HCT116 (cell line): ENCODE measurements at regions not wholly inside any gene's neighbourhood (a gene's known extent, or its start where the extent isn't known, plus 50 kb on each side); places are given as distances from the start of the nearest gene placed in this dataset.

Experiments used
- ATAC-seq: fragments of 200-7000 bp; cut with Tn5 transposase; 2 replicates; pipeline ENCODE4 v1.9.1; 2020; ENCODE audit warnings: mild to moderate bottlenecking, moderate library complexity
- BruUV-seq: library from RNA; stranded (reverse); fragments of 400-500 nt; replicated peaks from 2 replicates; lab custom pipeline; 2021; lab: Mats Ljungman, UMichigan
- CTCF ChIA-PET: fragments of 300-600 bp; sonication (Branson Sonifier 250); formaldehyde crosslinking; loops from one replicate; lab custom pipeline; 2021; ENCODE audit warnings: antibody characterized with exemption; lab: Charles Lee
- POLR2A ChIA-PET: fragments of 300-600, 350-600 bp; sonication (Branson Sonifier 250); formaldehyde crosslinking; loops from one replicate; lab custom pipeline; 2021; ENCODE audit warnings: antibody characterized with exemption; lab: Charles Lee
- RAD21 ChIA-PET, 2 experiments: fragments of 300-600 bp; sonication (Branson Sonifier 250); formaldehyde crosslinking; loops; one replicate each; lab custom pipeline; 2023; ENCODE audit warnings: low total read pairs in 2 of 2; ENCODE audit not compliant: uncharacterized antibody in 2 of 2, unreplicated experiment in 2 of 2, low non-redundant PET in 1 of 2; lab: Charles Lee
- DNase-seq: peaks from one replicate; pipeline ENCODE4 v3.0.0-alpha.2; 2010; ENCODE audit warnings: low read depth, low spot score
- H2AFZ ChIP-seq: fragments of 200-600 bp; shearing (Covaris generic), sonication (generic); 2 replicates; pipeline ENCODE4 v1.6.1; 2017; ENCODE audit warnings: low read depth, mixed run types, mixed read lengths, antibody characterized with exemption, low read length; ENCODE audit not compliant: poor library complexity, severe bottlenecking
- H3K27ac ChIP-seq: 2 replicates; pipeline ENCODE4 v1.5.1; 2012; ENCODE audit warnings: low read depth, low read length
- H3K27me3 ChIP-seq: fragments of 200-600 bp; sonication (generic); 2 replicates; pipeline ENCODE4 v1.6.1; 2016; ENCODE audit warnings: mixed run types, low read length, mixed read lengths; ENCODE audit not compliant: insufficient read depth
- H3K36me3 ChIP-seq, 2 experiments: fragments of 200-500 bp in 1 of 2; fragments of 200-600 bp in 1 of 2; sonication (Bioruptor generic) in 1 of 2; sonication (generic) in 1 of 2; 2 replicates each; pipeline versions ENCODE4 v1.5.1 to v1.6.1; 2014 to 2016; ENCODE audit warnings: low read length in 2 of 2, inconsistent platforms in 1 of 2, mixed read lengths in 1 of 2, mixed run types in 1 of 2; ENCODE audit not compliant: insufficient read depth in 2 of 2, control insufficient read depth in 1 of 2
- H3K4me1 ChIP-seq, 2 experiments: fragments of 200-600 bp in 1 of 2; sonication (generic) in 1 of 2; 2 replicates each; pipeline versions ENCODE4 v1.5.1 to v1.6.1; 2012 to 2017; ENCODE audit warnings: low read length in 2 of 2, inconsistent platforms in 1 of 2, mild to moderate bottlenecking in 1 of 2, mixed read lengths in 1 of 2, mixed run types in 1 of 2, moderate library complexity in 1 of 2; ENCODE audit not compliant: insufficient read depth in 2 of 2, control insufficient read depth in 1 of 2
- H3K4me2 ChIP-seq: fragments of 200-600 bp; sonication (generic); 2 replicates; pipeline ENCODE4 v1.6.1; 2017; ENCODE audit warnings: mixed run types, low read length, mixed read lengths
- H3K4me3 ChIP-seq, 2 experiments: fragments of 200-600 bp in 1 of 2; sonication (generic) in 1 of 2; replicated peaks in 1 of 2; 2 replicates each; pipeline ENCODE4 v1.5.1; 2011 to 2016; ENCODE audit warnings: low read length in 2 of 2, control low read depth in 1 of 2, low read depth in 1 of 2, mild to moderate bottlenecking in 1 of 2, mixed read lengths in 1 of 2, mixed run types in 1 of 2
- H3K79me2 ChIP-seq: fragments of 200-600 bp; sonication (generic); 2 replicates; pipeline ENCODE4 v1.6.1; 2017; ENCODE audit warnings: mild to moderate bottlenecking, mixed run types, low read length, moderate library complexity, mixed read lengths; ENCODE audit not compliant: insufficient read depth
- H3K9ac ChIP-seq: fragments of 200-600 bp; sonication (generic); 2 replicates; pipeline ENCODE4 v1.6.1; 2016; ENCODE audit warnings: low read length, mixed read lengths
- H3K9me2 ChIP-seq: fragments of 200-600 bp; sonication (generic), shearing (Covaris generic); 2 replicates; pipeline ENCODE4 v1.6.1; 2017; ENCODE audit warnings: mixed run types, mild to moderate bottlenecking, moderate library complexity; ENCODE audit not compliant: insufficient read depth
- H3K9me3 ChIP-seq, 2 experiments: fragments of 200-500 bp in 1 of 2; fragments of 200-600 bp in 1 of 2; sonication (Bioruptor generic) in 1 of 2; sonication (generic) in 1 of 2; 2 replicates each; pipeline ENCODE4 v1.6.1; 2014 to 2017; ENCODE audit warnings: low read length in 2 of 2, mixed read lengths in 2 of 2, inconsistent platforms in 1 of 2, low read depth in 1 of 2, mild to moderate bottlenecking in 1 of 2, mixed run types in 1 of 2, moderate library complexity in 1 of 2; ENCODE audit not compliant: control insufficient read depth in 1 of 2, insufficient read depth in 1 of 2
- H4K20me1 ChIP-seq: fragments of 200-600 bp; sonication (generic), shearing (Covaris generic); 2 replicates; pipeline ENCODE4 v1.6.1; 2017; ENCODE audit warnings: mixed run types, mild to moderate bottlenecking, moderate library complexity; ENCODE audit not compliant: insufficient read depth
- CEBPB ChIP-seq: IDR thresholded peaks from 2 replicates; pipeline ENCODE4 v1.6.1; 2012; ENCODE audit warnings: low read depth
- FOSL1 ChIP-seq: IDR thresholded peaks from 2 replicates; pipeline ENCODE4 v1.6.1; 2012; ENCODE audit warnings: low read depth
- JUND ChIP-seq: IDR thresholded peaks from 2 replicates; pipeline ENCODE4 v1.6.1; 2012
- POLR2AphosphoS5 ChIP-seq: IDR thresholded peaks from 2 replicates; pipeline ENCODE4 v1.6.1; 2011; ENCODE audit warnings: mild to moderate bottlenecking, low read depth, low read length, moderate library complexity
- SIN3A ChIP-seq: IDR thresholded peaks from 2 replicates; pipeline ENCODE4 v1.6.1; 2012; ENCODE audit warnings: low read depth
- SP1 ChIP-seq: IDR thresholded peaks from 2 replicates; pipeline ENCODE4 v1.6.1; 2012; ENCODE audit warnings: low read depth
- TCF7L2 ChIP-seq: IDR thresholded peaks from 2 replicates; pipeline ENCODE4 v1.7.0; 2011; ENCODE audit warnings: borderline replicate concordance, inconsistent platforms; ENCODE audit not compliant: insufficient read depth, insufficient read length; ENCODE audit errors: extremely low read depth
- ZNF274 ChIP-seq: fragments of 200-500 bp; sonication (Bioruptor generic); IDR thresholded peaks from 2 replicates; pipeline ENCODE4 v1.6.1; 2014; ENCODE audit warnings: mild to moderate bottlenecking, low read depth, low read length, inconsistent platforms
- intact Hi-C: fragments of 100-400 bp; cut with micrococcal nuclease; formaldehyde crosslinking; loops from 2 replicates; pipeline ENCODE4 v1.10.0; 2022
- TF ChIP-seq, protein P1 (sequence below): IDR thresholded peaks from 2 replicates; pipeline ENCODE4 v1.6.1; 2012; ENCODE audit warnings: low read depth
- TF ChIP-seq, protein P2 (sequence below), 3 experiments: fragments of 200-600 bp in 1 of 3; sonication (generic) in 1 of 3; IDR thresholded peaks in 2 of 3; conservative IDR thresholded peaks in 1 of 3; 2 replicates each; pipeline ENCODE4 v1.5.1; 2012 to 2017; ENCODE audit warnings: low read depth in 2 of 3, low read length in 2 of 3, antibody characterized with exemption in 1 of 3, borderline replicate concordance in 1 of 3, control low read depth in 1 of 3, mild to moderate bottlenecking in 1 of 3, mixed read lengths in 1 of 3, mixed run types in 1 of 3, moderate library complexity in 1 of 3; ENCODE audit not compliant: insufficient read depth in 1 of 3
- TF ChIP-seq, protein P3 (sequence below): IDR thresholded peaks from 2 replicates; pipeline ENCODE4 v1.6.1; 2011; ENCODE audit warnings: mild to moderate bottlenecking, low read length, moderate library complexity; ENCODE audit not compliant: insufficient replicate concordance; ENCODE audit errors: extremely low read depth

DNA sequence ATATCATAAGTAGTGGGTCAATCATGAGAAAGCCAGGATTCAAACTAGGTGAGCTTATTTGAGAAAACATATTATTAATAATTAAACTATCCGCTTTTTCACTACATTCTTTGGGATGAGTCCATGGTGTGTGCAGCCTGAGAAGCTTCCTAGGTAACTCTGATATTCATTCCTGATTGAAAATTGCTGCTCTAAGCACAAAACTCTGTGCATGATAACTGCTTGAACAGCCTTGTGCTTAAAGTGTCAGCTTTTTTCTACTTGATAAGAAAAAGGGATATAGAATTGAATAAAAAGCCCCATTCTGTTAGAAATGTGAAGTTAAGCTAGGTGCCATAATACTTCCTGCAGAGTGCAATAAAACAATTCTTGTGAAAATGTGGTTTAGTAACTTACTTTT, 343.5 kb upstream of the LUZP2 start:
- RAD21 ChIA-PET, result no interaction called here
- Histone ChIP-seq H3K9me3 (peaks cover 10 to 18% of the 10 kb centered on the region in 2 experiments; a peak in 2 of 4 replicates), H3K27me3 (no peaks in the 10 kb centered on the region), H4K20me1 (no peaks in the 10 kb centered on the region), H3K9me2 (no peaks in the 10 kb centered on the region), H3K9ac (no peak overlapping the region), H3K36me3 (no peaks in the 10 kb centered on the region), H3K4me1 (no peaks in the 10 kb centered on the region), H3K4me3 (no peak overlapping the region), H2AFZ (no peak overlapping the region), H3K27ac (no peak overlapping the region), H3K79me2 (no peaks in the 10 kb centered on the region), H3K4me2 (no peak overlapping the region)
- no peak for ATAC-seq
- CTCF ChIA-PET, result no interaction called here
- intact Hi-C loops, result no loop called here
- DNase-seq, result no peak
- BruUV-seq, result no TSS peak
- TF ChIP-seq JUND (no peak), SP1 (no peak), SIN3A (no peak), FOSL1 (no peak), ZNF274 (no peak), TCF7L2 (no peak), POLR2AphosphoS5 (no peak), CEBPB (no peak)
- TF ChIP-seq, protein P1, sequence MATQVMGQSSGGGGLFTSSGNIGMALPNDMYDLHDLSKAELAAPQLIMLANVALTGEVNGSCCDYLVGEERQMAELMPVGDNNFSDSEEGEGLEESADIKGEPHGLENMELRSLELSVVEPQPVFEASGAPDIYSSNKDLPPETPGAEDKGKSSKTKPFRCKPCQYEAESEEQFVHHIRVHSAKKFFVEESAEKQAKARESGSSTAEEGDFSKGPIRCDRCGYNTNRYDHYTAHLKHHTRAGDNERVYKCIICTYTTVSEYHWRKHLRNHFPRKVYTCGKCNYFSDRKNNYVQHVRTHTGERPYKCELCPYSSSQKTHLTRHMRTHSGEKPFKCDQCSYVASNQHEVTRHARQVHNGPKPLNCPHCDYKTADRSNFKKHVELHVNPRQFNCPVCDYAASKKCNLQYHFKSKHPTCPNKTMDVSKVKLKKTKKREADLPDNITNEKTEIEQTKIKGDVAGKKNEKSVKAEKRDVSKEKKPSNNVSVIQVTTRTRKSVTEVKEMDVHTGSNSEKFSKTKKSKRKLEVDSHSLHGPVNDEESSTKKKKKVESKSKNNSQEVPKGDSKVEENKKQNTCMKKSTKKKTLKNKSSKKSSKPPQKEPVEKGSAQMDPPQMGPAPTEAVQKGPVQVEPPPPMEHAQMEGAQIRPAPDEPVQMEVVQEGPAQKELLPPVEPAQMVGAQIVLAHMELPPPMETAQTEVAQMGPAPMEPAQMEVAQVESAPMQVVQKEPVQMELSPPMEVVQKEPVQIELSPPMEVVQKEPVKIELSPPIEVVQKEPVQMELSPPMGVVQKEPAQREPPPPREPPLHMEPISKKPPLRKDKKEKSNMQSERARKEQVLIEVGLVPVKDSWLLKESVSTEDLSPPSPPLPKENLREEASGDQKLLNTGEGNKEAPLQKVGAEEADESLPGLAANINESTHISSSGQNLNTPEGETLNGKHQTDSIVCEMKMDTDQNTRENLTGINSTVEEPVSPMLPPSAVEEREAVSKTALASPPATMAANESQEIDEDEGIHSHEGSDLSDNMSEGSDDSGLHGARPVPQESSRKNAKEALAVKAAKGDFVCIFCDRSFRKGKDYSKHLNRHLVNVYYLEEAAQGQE, result no peak
- TF ChIP-seq, protein P2, sequence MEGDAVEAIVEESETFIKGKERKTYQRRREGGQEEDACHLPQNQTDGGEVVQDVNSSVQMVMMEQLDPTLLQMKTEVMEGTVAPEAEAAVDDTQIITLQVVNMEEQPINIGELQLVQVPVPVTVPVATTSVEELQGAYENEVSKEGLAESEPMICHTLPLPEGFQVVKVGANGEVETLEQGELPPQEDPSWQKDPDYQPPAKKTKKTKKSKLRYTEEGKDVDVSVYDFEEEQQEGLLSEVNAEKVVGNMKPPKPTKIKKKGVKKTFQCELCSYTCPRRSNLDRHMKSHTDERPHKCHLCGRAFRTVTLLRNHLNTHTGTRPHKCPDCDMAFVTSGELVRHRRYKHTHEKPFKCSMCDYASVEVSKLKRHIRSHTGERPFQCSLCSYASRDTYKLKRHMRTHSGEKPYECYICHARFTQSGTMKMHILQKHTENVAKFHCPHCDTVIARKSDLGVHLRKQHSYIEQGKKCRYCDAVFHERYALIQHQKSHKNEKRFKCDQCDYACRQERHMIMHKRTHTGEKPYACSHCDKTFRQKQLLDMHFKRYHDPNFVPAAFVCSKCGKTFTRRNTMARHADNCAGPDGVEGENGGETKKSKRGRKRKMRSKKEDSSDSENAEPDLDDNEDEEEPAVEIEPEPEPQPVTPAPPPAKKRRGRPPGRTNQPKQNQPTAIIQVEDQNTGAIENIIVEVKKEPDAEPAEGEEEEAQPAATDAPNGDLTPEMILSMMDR (IDR thresholded peaks at IDR 0.05 in 2 of 3, conservative IDR thresholded peaks at IDR 0.05 in 1 of 3; ENCODE audit: borderline replicate concordance in 1 of 3, insufficient read depth in 1 of 3, low read depth in 2 of 3, low read length in 2 of 3), result no peak
- TF ChIP-seq, protein P3, sequence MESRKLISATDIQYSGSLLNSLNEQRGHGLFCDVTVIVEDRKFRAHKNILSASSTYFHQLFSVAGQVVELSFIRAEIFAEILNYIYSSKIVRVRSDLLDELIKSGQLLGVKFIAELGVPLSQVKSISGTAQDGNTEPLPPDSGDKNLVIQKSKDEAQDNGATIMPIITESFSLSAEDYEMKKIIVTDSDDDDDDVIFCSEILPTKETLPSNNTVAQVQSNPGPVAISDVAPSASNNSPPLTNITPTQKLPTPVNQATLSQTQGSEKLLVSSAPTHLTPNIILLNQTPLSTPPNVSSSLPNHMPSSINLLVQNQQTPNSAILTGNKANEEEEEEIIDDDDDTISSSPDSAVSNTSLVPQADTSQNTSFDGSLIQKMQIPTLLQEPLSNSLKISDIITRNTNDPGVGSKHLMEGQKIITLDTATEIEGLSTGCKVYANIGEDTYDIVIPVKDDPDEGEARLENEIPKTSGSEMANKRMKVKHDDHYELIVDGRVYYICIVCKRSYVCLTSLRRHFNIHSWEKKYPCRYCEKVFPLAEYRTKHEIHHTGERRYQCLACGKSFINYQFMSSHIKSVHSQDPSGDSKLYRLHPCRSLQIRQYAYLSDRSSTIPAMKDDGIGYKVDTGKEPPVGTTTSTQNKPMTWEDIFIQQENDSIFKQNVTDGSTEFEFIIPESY, result no peak
- POLR2A ChIA-PET, result no interaction called here
